Upper lobe of left lung (tissue), 6 donors: ENCODE measurements at regions not wholly inside any gene's neighbourhood (a gene's known extent, or its start where the extent isn't known, plus 50 kb on each side); places are given as distances from the start of the nearest gene placed in this dataset.

Source experiments
- ATAC-seq, 2 donors: fragments of 200-7000 bp; cut with Tn5 transposase; one replicate each; pipeline ENCODE4 v1.9.1; 2022; ENCODE audit warnings: mild to moderate bottlenecking in 2 of 2, moderate library complexity in 2 of 2; ENCODE audit not compliant: low FRiP score in 2 of 2
- DNase-seq, 2 donors: peaks; one replicate each; pipeline ENCODE4 v3.0.0-alpha.2; 2019 to 2020
- H3K27ac ChIP-seq, 4 donors: fragments of 200-600 bp; sonication (generic); one replicate each; pipeline ENCODE4 v1.5.1; 2016 to 2019
- H3K27me3 ChIP-seq, 4 donors: fragments of 200-600 bp; sonication (generic); one replicate each; pipeline ENCODE4 v1.5.1; 2017 to 2019
- H3K36me3 ChIP-seq, 4 donors: fragments of 200-600 bp; sonication (generic); one replicate each; pipeline ENCODE4 v1.5.1; 2016 to 2019
- H3K4me1 ChIP-seq, 4 donors: fragments of 200-600 bp; sonication (generic); one replicate each; pipeline ENCODE4 v1.5.1; 2018 to 2019
- H3K4me3 ChIP-seq, 4 donors: fragments of 200-600 bp; sonication (generic); one replicate each; pipeline ENCODE4 v1.5.1; 2017 to 2019; ENCODE audit warnings: mild to moderate bottlenecking in 2 of 4, moderate library complexity in 1 of 4
- H3K9me3 ChIP-seq, 4 donors: fragments of 200-600 bp; sonication (generic); one replicate each; pipeline ENCODE4 v1.5.1; 2018 to 2019
- EP300 ChIP-seq, 4 donors: sonication (generic); formaldehyde crosslinking; IDR thresholded peaks; one replicate each; pipeline ENCODE4 v1.5.1; 2017; ENCODE audit warnings: antibody characterized with exemption in 4 of 4, control low read depth in 2 of 4
- POLR2A ChIP-seq, 4 donors: fragments of 450-650 bp; IDR thresholded peaks; one replicate each; pipeline ENCODE4 v1.5.1; 2016 to 2017; ENCODE audit warnings: antibody characterized with exemption in 4 of 4, mild to moderate bottlenecking in 2 of 4
- POLR2AphosphoS5 ChIP-seq, 2 donors: sonication (generic); formaldehyde crosslinking; IDR thresholded peaks; one replicate each; pipeline ENCODE4 v1.5.1; 2017; ENCODE audit warnings: antibody characterized with exemption in 2 of 2
- WGBS, 2 donors: methylation state at CpG; one replicate each; pipeline ENCODE4 v1.1.5; 2017 to 2018; 5-methylcytosine and 5-hydroxymethylcytosine counted together
- TF ChIP-seq, protein P1 (sequence below), 6 experiments: fragments of 450-650 bp in 4 of 6; fragments of 200-600 bp in 2 of 6; sonication (generic) in 2 of 6; IDR thresholded peaks; one replicate each; pipeline ENCODE4 v1.5.1; 2016 to 2019; ENCODE audit warnings: antibody characterized with exemption in 6 of 6
- donor health status: DM: no; HTN: no; CAD: no; lungs with moderate emphysema.
- donor health status: DM: no; HTN: yes; CAD: no; lungs with severe emphysema.

DNA sequence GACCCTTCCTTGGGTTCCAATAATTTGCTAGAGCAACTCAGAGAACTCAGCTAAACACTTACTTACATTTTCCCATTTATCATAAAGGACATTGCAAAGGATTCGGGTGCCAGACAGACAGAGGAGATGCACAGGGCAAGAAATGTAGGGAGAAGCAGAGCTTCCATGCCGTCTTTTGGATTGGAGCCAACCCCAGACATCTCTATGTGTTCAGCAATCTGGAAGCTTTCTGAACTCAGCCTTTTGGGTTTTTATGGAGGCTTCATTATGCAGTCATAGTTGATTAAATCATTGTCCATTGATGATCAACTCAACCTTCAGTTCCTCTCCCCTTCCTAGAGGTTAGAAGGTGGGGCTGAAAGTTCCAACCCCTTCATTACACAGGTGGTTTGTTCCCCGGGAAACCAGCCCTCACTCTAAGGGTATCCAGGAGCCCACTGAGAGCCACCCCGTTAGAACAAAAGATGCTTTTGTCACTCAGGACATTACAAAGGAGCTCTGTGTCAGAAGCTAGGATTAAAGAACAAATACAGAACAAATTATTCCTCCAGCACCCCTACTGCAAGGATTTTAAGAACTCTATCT is 211.9 kb upstream of the VSTM2A start:
- H3K9me3 ChIP-seq, result no peaks in the 10 kb centered on the region
- H3K4me1 ChIP-seq, result no peaks in the 10 kb centered on the region
- no peak for TF ChIP-seq POLR2AphosphoS5 (IDR thresholded peaks at IDR 0.05)
- TF ChIP-seq, protein P1, sequence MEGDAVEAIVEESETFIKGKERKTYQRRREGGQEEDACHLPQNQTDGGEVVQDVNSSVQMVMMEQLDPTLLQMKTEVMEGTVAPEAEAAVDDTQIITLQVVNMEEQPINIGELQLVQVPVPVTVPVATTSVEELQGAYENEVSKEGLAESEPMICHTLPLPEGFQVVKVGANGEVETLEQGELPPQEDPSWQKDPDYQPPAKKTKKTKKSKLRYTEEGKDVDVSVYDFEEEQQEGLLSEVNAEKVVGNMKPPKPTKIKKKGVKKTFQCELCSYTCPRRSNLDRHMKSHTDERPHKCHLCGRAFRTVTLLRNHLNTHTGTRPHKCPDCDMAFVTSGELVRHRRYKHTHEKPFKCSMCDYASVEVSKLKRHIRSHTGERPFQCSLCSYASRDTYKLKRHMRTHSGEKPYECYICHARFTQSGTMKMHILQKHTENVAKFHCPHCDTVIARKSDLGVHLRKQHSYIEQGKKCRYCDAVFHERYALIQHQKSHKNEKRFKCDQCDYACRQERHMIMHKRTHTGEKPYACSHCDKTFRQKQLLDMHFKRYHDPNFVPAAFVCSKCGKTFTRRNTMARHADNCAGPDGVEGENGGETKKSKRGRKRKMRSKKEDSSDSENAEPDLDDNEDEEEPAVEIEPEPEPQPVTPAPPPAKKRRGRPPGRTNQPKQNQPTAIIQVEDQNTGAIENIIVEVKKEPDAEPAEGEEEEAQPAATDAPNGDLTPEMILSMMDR (IDR thresholded peaks at IDR 0.05), result no peak
- no peak for TF ChIP-seq POLR2A (IDR thresholded peaks at IDR 0.05)
- no peak for TF ChIP-seq EP300 (IDR thresholded peaks at IDR 0.05)
- H3K4me3 ChIP-seq, result no peak overlapping the region
- no peak for ATAC-seq
- H3K36me3 ChIP-seq, result no peaks in the 10 kb centered on the region
- H3K27ac ChIP-seq, result no peak overlapping the region
- DNase-seq, result no peak
- 52 to 54% methylated on average over 3 to 4 of the region's 4 CpGs for WGBS, 2 donors
- no peaks in the 10 kb centered on the region for H3K27me3 ChIP-seq

DNA sequence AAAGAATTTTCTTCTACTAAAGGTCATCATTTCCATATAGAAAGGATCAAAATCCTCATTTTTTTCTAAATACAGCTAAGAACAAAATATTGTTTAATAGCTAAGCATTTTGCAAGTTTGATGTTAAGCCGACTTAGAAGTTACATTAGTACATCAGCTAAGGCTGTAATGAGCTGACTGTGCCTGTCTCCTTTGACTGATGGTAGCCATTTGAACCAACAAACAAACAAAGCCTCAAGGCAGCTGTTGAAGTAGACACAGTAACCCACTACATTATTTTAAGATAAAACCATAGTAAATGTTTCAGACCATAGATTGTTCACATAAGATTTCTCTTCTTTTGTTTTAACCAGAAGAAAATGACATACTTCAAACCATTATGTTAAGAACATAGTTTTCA is 210.9 kb upstream of the VSTM2A start:
- Histone ChIP-seq H3K4me3 (no peak overlapping the region), H3K4me1 (no peaks in the 10 kb centered on the region), H3K27me3 (no peaks in the 10 kb centered on the region), H3K9me3 (no peaks in the 10 kb centered on the region), H3K36me3 (no peaks in the 10 kb centered on the region), H3K27ac (no peak overlapping the region)
- WGBS, 2 donors, result 33 to 48% methylated on average over 1 of the region's 1 CpG
- ATAC-seq (no peak), DNase-seq (no peak)
- TF ChIP-seq EP300 (IDR thresholded peaks at IDR 0.05) (no peak), POLR2A (IDR thresholded peaks at IDR 0.05) (no peak), POLR2AphosphoS5 (IDR thresholded peaks at IDR 0.05) (no peak)
- TF ChIP-seq, protein P1 (IDR thresholded peaks at IDR 0.05), result no peak

DNA sequence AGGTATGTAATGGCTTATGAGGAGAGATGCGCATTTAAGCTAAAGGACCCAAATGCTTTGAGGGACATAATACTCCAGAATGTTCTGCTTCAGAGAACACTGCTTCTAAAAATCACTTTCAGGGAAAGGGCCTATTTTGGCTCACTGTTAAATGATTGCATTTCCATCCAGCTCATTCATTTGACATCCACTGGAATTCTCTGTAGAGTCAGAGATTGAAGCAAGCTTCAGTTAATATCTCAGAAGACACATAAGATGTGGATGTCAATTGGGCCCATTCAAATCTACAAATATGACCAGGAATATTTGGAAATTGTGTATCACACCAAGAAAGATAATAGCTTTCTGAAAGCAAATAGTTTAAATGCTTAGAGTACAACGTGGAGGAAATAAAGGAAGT is 209.9 kb upstream of the VSTM2A start:
- no peak for ATAC-seq
- Histone ChIP-seq H3K27me3 (no peaks in the 10 kb centered on the region), H3K36me3 (no peaks in the 10 kb centered on the region), H3K27ac (no peak overlapping the region), H3K4me1 (no peaks in the 10 kb centered on the region), H3K9me3 (no peaks in the 10 kb centered on the region), H3K4me3 (no peak overlapping the region)
- 63% methylated on average over 2 of the region's 2 CpGs for WGBS, 2 donors
- TF ChIP-seq POLR2A (IDR thresholded peaks at IDR 0.05) (no peak), EP300 (IDR thresholded peaks at IDR 0.05) (no peak), POLR2AphosphoS5 (IDR thresholded peaks at IDR 0.05) (no peak)
- TF ChIP-seq, protein P1 (IDR thresholded peaks at IDR 0.05), result no peak
- no peak for DNase-seq

GRCh38 chr7:54333952-54334351 is 208.2 kb upstream of the VSTM2A start:
- 100% methylated on average over 1 of the region's 1 CpG for WGBS, 2 donors
- no peak for TF ChIP-seq POLR2AphosphoS5 (IDR thresholded peaks at IDR 0.05)
- ATAC-seq (no peak), DNase-seq (no peak)
- Histone ChIP-seq H3K4me3 (no peak overlapping the region), H3K27me3 (no peaks in the 10 kb centered on the region), H3K9me3 (no peaks in the 10 kb centered on the region), H3K27ac (no peak overlapping the region), H3K36me3 (no peaks in the 10 kb centered on the region), H3K4me1 (no peaks in the 10 kb centered on the region)

- Histone ChIP-seq H3K4me3 (no peak overlapping the region), H3K9me3 (no peaks in the 10 kb centered on the region), H3K4me1 (no peaks in the 10 kb centered on the region), H3K36me3 (no peaks in the 10 kb centered on the region), H3K27ac (no peak overlapping the region), H3K27me3 (no peaks in the 10 kb centered on the region)
- DNase-seq (no peak), ATAC-seq (no peak)
- TF ChIP-seq POLR2A (IDR thresholded peaks at IDR 0.05) (no peak), POLR2AphosphoS5 (IDR thresholded peaks at IDR 0.05) (no peak), EP300 (IDR thresholded peaks at IDR 0.05) (no peak)
- TF ChIP-seq, protein P1 (IDR thresholded peaks at IDR 0.05), result no peak
- 54 to 65% methylated on average over 2 of the region's 2 CpGs for WGBS, 2 donors
Measured at GRCh38 chr7:54336800-54337199, 205.4 kb upstream of the VSTM2A start.
